ENCODE measurements at regions not wholly inside any gene's neighbourhood (a gene's known extent, or its start where the extent isn't known, plus 50 kb on each side); places are given as distances from the start of the nearest gene placed in this dataset.

DNA sequence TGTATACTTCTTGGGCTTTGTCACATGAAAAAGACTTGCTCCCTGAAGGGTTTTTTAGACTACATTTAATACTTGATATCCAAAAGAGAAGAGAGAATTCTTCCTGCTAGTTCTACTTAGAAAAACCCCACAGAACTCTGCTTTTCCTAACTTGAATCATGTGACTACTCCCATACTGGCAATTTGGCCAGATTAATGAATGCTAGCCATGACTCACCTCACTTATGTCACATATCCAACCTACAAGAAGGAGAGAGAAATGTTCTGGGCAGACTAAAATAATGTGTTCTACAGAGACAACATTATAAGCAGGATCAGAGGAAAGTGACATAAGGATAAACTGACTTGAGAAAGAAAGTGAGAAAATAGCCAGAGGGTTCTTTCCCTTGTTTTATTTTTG lies 249.3 kb upstream of the GULP1 start:
- DNase-seq (ENCODE audit: low read depth) = peak; percentile 58
- H3K4me3 ChIP-seq (ENCODE audit: low read length) = no peak overlapping the region
- TF ChIP-seq, protein P1, sequence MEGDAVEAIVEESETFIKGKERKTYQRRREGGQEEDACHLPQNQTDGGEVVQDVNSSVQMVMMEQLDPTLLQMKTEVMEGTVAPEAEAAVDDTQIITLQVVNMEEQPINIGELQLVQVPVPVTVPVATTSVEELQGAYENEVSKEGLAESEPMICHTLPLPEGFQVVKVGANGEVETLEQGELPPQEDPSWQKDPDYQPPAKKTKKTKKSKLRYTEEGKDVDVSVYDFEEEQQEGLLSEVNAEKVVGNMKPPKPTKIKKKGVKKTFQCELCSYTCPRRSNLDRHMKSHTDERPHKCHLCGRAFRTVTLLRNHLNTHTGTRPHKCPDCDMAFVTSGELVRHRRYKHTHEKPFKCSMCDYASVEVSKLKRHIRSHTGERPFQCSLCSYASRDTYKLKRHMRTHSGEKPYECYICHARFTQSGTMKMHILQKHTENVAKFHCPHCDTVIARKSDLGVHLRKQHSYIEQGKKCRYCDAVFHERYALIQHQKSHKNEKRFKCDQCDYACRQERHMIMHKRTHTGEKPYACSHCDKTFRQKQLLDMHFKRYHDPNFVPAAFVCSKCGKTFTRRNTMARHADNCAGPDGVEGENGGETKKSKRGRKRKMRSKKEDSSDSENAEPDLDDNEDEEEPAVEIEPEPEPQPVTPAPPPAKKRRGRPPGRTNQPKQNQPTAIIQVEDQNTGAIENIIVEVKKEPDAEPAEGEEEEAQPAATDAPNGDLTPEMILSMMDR (IDR thresholded peaks at IDR 0.05; ENCODE audit: insufficient read depth, low read depth, low read length, missing control alignments) = no peak

DNA sequence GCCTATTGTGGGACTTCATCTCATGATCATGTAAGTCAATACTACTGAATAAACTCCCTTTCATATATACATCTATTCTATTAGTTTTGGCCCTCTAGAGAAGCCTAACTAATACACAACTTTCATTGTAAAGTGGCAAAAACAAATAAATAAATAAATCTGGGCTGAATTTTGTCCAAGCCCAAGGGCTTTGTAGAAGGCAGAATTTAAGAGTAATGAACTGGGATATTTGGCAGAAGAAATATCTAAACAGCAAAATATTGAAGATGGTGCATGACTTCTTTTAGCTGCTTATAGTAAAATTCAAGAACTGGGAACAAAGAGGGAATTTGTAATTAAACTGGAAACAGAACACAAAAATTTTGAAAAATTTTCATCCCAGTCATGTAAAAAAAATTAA lies 246.7 kb upstream of the GULP1 start:
- TF ChIP-seq, protein P1 (IDR thresholded peaks at IDR 0.05; ENCODE audit: insufficient read depth, low read depth, low read length, missing control alignments) = no peak
- H3K4me3 ChIP-seq (ENCODE audit: low read length) = no peak overlapping the region
- no peak for DNase-seq (ENCODE audit: low read depth)

DNA sequence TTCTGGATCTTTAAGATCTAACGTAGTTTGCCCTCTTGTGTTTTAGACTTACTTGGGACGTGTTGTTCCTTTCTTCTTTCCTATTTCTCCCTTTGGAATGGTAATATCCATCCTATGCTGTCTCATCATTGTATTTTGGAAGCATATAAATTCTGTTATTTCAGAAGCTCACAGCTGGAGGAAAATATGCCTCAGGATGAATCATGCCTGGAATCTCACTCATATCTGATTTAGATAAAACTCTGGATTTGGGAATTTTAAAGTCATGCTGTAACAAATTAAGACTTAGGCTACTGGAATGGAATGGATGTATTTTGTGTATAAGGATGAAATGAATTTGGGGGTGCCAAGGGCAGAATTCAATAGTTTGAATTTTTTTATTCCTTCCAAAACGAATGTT lies 245.2 kb upstream of the GULP1 start:
- no peak overlapping the region for H3K4me3 ChIP-seq (ENCODE audit: low read length)
- no peak for DNase-seq (ENCODE audit: low read depth)
- TF ChIP-seq, protein P1 (IDR thresholded peaks at IDR 0.05; ENCODE audit: insufficient read depth, low read depth, low read length, missing control alignments) = no peak

DNA sequence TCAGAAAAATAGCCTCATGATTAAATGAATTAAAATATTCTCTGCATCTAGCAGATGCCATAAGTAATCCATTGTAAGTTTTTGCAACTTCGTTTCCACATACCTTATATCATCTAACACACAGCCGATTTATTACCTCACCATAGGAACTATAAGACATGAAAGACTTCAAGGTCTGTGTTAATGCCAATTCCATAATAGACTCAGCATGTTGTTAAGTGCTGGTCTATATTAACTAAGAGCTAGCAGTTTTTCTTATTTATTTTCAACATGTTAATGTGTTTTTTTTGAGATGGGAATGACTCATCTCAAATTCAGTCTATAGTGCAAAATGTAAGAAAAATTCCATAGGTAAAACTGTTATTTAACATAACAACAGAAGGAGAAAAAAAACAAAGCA lies 243.9 kb upstream of the GULP1 start:
- no peak for DNase-seq (ENCODE audit: low read depth)
- TF ChIP-seq, protein P1 (IDR thresholded peaks at IDR 0.05; ENCODE audit: insufficient read depth, low read depth, low read length, missing control alignments) = no peak
- H3K4me3 ChIP-seq (ENCODE audit: low read length) = no peak overlapping the region

DNA sequence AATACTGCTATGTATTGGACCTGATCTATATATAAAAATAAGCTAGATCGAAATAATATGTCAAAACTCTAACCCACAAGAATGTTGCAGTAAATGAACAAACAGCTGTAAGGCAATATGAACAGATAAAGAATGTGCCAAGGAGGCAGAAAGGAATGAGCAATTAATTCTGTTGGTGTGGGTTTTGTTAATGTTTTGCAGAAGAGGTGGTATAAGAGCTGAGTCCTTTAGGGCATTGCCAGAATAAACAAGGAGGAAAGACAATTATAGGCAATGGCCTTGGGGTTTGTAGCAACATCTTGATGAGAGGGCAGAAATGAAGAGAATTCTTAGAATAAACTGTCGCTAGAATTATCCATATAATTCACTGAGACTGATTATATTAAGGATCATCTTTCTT lies 240.9 kb upstream of the GULP1 start:
- no peak overlapping the region for H3K4me3 ChIP-seq (ENCODE audit: low read length)
- no peak for DNase-seq (ENCODE audit: low read depth)
- TF ChIP-seq, protein P1 (IDR thresholded peaks at IDR 0.05; ENCODE audit: insufficient read depth, low read depth, low read length, missing control alignments) = no peak

DNA sequence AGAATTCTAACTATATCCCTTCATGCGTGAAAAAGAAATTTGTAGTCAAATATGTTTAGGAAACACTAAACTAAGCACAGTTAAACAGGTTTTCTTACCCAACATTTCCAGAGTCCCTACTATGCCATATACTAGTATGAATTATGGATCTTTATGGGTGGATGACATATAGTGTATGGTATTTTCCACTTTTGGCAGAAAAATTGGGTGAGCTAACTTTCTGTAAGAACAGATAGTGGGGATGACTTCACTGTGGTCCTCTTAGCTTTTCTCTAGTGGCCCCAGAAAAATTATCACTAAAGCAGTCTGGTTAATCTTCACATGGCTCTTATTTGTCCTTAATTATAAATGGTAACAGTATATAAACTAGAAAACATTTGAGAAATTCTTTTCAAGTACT lies 240.0 kb upstream of the GULP1 start:
- H3K4me3 ChIP-seq (ENCODE audit: low read length) = no peak overlapping the region
- TF ChIP-seq, protein P1 (IDR thresholded peaks at IDR 0.05; ENCODE audit: insufficient read depth, low read depth, low read length, missing control alignments) = no peak
- no peak for DNase-seq (ENCODE audit: low read depth)

DNA sequence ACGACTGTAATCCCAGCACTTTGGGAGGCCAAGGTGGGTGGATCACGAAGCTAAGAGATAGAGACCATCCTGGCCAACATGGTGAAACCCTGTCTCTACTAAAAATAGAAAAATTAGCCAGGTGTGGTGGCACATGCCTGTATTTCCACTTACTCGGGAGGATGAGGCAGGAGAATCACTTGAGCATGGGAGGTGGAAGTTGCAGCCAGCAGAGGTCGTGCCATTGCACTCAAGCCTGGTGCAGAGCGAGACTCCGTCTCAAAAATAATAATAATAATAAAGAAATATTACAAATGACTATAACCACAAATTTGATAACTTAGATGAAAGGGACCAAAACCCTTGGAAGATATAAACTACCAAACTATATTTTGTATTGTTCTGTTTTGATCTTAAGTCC lies 226.3 kb upstream of the GULP1 start:
- TF ChIP-seq, protein P1 (IDR thresholded peaks at IDR 0.05; ENCODE audit: insufficient read depth, low read depth, low read length, missing control alignments) = no peak
- no peak overlapping the region for H3K4me3 ChIP-seq (ENCODE audit: low read length)
- DNase-seq (ENCODE audit: low read depth) = no peak
